HL-60 (cell line): ENCODE measurements at regions not wholly inside any gene's neighbourhood (a gene's known extent, or its start where the extent isn't known, plus 50 kb on each side); places are given as distances from the start of the nearest gene placed in this dataset.

Experiments
- DNase-seq, 2 experiments: peaks; one replicate each; pipeline ENCODE4 v3.0.0-alpha.2; 2010 to 2020; ENCODE audit warnings: low read depth in 1 of 2, low spot score in 1 of 2
- H3K27ac ChIP-seq: fragments of 250-450 bp; sonication (Bioruptor Pico); replicated peaks from 2 replicates; pipeline ENCODE4 v1.5.1; 2020; ENCODE audit warnings: mild to moderate bottlenecking, moderate library complexity
- H3K27me3 ChIP-seq: fragments of 250-450 bp; sonication (Bioruptor Pico); 2 replicates; pipeline ENCODE4 v1.5.1; 2021; ENCODE audit warnings: mild to moderate bottlenecking, moderate library complexity; ENCODE audit not compliant: insufficient read depth, poor library complexity, severe bottlenecking
- H3K4me3 ChIP-seq: replicated peaks from 2 replicates; pipeline ENCODE4 v1.5.1; 2011; ENCODE audit warnings: mild to moderate bottlenecking, control low read depth, low read length; ENCODE audit not compliant: insufficient read depth
- CTCF ChIP-seq: IDR thresholded peaks from one replicate; pipeline ENCODE4 v1.5.1; 2011; ENCODE audit warnings: low read length, control low read depth, inconsistent platforms; ENCODE audit not compliant: insufficient read depth
- GABPA ChIP-seq: IDR thresholded peaks from 2 replicates; pipeline ENCODE4 v1.6.1; 2012; ENCODE audit warnings: low read depth
- POLR2AphosphoS5 ChIP-seq: IDR thresholded peaks from 2 replicates; pipeline ENCODE4 v1.6.1; 2012; ENCODE audit warnings: low read depth
- REST ChIP-seq: IDR thresholded peaks from 2 replicates; pipeline ENCODE4 v1.6.1; 2012; ENCODE audit warnings: low read depth; ENCODE audit not compliant: insufficient replicate concordance
- SPI1 ChIP-seq: IDR thresholded peaks from 2 replicates; pipeline ENCODE4 v1.6.1; 2012; ENCODE audit warnings: low read depth, mild to moderate bottlenecking, borderline replicate concordance

- Histone ChIP-seq H3K27ac (no peak overlapping the region), H3K27me3 (no peaks in the 10 kb centered on the region), H3K4me3 (no peak overlapping the region)
- TF ChIP-seq GABPA = no peak
- no peak for TF ChIP-seq SPI1
- TF ChIP-seq CTCF = no peak
- TF ChIP-seq POLR2AphosphoS5 = no peak
- TF ChIP-seq REST = no peak
- no peak for DNase-seq
Measured at GRCh38 chr5:123868267-123868666, 356.3 kb downstream of the CSNK1G3 start.

GRCh38 chr5:123865641-123866040, 353.7 kb downstream of the CSNK1G3 start:
- Histone ChIP-seq H3K4me3 (no peak overlapping the region), H3K27ac (no peak overlapping the region), H3K27me3 (no peaks in the 10 kb centered on the region)
- TF ChIP-seq GABPA (no peak), CTCF (no peak), POLR2AphosphoS5 (no peak), REST (no peak), SPI1 (no peak)
- DNase-seq = no peak

GRCh38 chr5:123864578-123864977, 352.6 kb downstream of the CSNK1G3 start:
- no peak for DNase-seq
- H3K27me3 ChIP-seq = no peaks in the 10 kb centered on the region
- TF ChIP-seq REST (no peak), POLR2AphosphoS5 (no peak), GABPA (no peak), CTCF (no peak), SPI1 (no peak)
- H3K4me3 ChIP-seq = no peak overlapping the region
- no peak overlapping the region for H3K27ac ChIP-seq
